DOHH2 (cell line): ENCODE measurements at regions not wholly inside any gene's neighbourhood (a gene's known extent, or its start where the extent isn't known, plus 50 kb on each side); places are given as distances from the start of the nearest gene placed in this dataset.

Source experiments
- CTCF ChIP-seq: fragments of 200-600 bp; sonication (generic); IDR thresholded peaks from one replicate; pipeline ENCODE4 v1.5.1; 2014; ENCODE audit warnings: antibody characterized with exemption, mild to moderate bottlenecking, low read depth, low read length; ENCODE audit not compliant: poor library complexity, severe bottlenecking
- EZH2phosphoT487 ChIP-seq: fragments of 200-600 bp; sonication (generic); IDR thresholded peaks from 2 replicates; pipeline ENCODE4 v1.6.1; 2017; ENCODE audit warnings: borderline replicate concordance, mild to moderate bottlenecking, antibody characterized with exemption, low read length, moderate library complexity, mixed read lengths

- no peak for TF ChIP-seq CTCF
- TF ChIP-seq EZH2phosphoT487: no peak
These were observed 277.1 kb upstream of the DIAPH2 start for GRCh38 chrX:96407501-96407900.
